ENCODE measurements at regions not wholly inside any gene's neighbourhood (a gene's known extent, or its start where the extent isn't known, plus 50 kb on each side); places are given as distances from the start of the nearest gene placed in this dataset.

GRCh38 chr11:26035696-26036095 lies 296.2 kb upstream of the ANO3 start:
- Histone ChIP-seq H2AFZ (no peak overlapping the region), H3K4me2 (no peak overlapping the region), H3K4me1 (ENCODE audit: insufficient read depth) (no peaks in the 10 kb centered on the region), H3K79me2 (replicated peaks; ENCODE audit: insufficient read depth) (no peaks in the 10 kb centered on the region), H3K9me2 (ENCODE audit: insufficient read depth) (no peaks in the 10 kb centered on the region), H3K27me3 (ENCODE audit: insufficient read depth) (no peaks in the 10 kb centered on the region), H4K20me1 (replicated peaks; ENCODE audit: insufficient read depth) (no peaks in the 10 kb centered on the region), H3K27ac (ENCODE audit: low read depth) (no peak overlapping the region), H3K36me3 (ENCODE audit: insufficient read depth) (no peaks in the 10 kb centered on the region), H3K4me3 (no peak overlapping the region), H3F3A (replicated peaks; ENCODE audit: low read depth) (no peaks in the 10 kb centered on the region)
- no peaks in the 10 kb centered on the region for H3K27me3 Mint-ChIP-seq (ENCODE audit: insufficient read depth, low read depth, poor library complexity)
- H3K4me1 Mint-ChIP-seq = no peaks in the 10 kb centered on the region
- H3K27ac Mint-ChIP-seq = no peak overlapping the region
- H3K36me3 Mint-ChIP-seq (ENCODE audit: low read depth) = no peaks in the 10 kb centered on the region
- no peak for TF ChIP-seq ZNF462 (CRISPR knock-in tag; IDR thresholded peaks at IDR 0.05)
- no peak for TF ChIP-seq ZNF114 (CRISPR knock-in tag; IDR thresholded peaks at IDR 0.05)
- no peak for TF ChIP-seq REST (IDR thresholded peaks at IDR 0.05; ENCODE audit: unreplicated experiment)
- TF ChIP-seq ZNF331 (CRISPR knock-in tag; IDR thresholded peaks at IDR 0.05; ENCODE audit: low read depth) = no peak
- ATAC-seq (no peak), DNase-seq (ENCODE audit: low spot score) (no peak)
- no peaks in the 10 kb centered on the region for H3K9me3 Mint-ChIP-seq
- no peak overlapping the region for H3K4me3 Mint-ChIP-seq

Data from GM23338 (cell line).